HG03135 (cell line): ENCODE measurements at regions not wholly inside any gene's neighbourhood (a gene's known extent, or its start where the extent isn't known, plus 50 kb on each side); places are given as distances from the start of the nearest gene placed in this dataset.
"Not testable (repeated sequence)": the region's sequence is repeated elsewhere in the genome, so short reads cannot be mapped to it uniquely, and the experiment has no call there.

Experiments used
- ATAC-seq: cut with Tn5 transposase; IDR thresholded peaks from one replicate; pipeline ENCODE4 v1.9.1; 2021; ENCODE audit warnings: mild to moderate bottlenecking, moderate library complexity; ENCODE audit not compliant: unreplicated experiment

DNA sequence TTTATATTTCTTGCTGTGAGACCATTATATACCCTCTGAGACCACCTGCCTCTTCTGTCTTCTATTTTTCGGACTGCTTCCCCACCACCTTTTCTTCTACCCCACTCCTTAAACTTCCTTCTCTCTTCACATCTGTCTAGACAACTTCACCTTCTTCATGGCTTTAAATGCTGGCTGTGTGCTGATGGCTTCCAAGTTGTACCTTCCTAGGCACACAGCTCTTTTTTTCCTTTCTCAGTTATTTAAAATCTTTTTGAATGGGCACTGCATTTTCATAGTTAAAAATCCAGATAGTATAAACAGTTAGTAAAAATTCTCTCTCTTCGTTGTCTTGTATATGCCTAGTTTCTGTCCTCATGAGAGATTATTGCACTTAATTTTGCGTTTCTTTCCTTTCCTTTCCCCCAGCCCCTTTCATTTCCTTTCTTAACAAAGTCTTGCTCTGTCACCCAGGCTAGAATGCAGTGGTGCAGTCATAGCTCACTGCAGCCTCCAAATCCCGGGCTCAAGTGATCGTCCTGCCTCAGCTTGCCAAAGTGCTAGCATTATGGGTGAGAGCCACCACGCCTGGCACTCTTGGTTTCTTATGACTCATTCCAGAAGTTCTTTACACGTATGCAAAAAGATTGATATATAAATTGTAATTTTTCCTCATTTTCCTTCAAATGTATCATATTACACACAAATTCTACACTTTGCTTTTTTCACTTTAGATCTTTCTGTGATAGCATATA, 114.3 kb downstream of the NPIPB5 start:
- ATAC-seq = no peak

DNA sequence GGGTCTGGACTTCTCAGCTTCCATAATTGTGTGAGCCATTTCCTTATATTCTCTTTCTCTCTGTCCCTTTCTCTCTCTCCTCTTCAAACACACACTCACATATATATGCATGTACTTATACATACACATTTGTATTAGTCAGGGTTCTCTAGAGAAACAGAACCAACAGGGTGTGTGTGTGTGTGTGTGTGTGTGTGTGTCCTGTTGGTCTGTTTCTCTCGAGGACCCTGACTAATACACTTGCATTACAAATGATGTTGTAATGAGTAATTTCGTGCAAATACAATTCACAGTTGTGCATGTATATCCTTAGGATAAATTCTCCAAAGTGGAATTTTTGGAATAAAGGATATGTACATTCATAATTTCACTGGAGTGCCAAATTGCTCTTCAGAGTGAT, 115.3 kb downstream of the NPIPB5 start:
- ATAC-seq = no peak

DNA sequence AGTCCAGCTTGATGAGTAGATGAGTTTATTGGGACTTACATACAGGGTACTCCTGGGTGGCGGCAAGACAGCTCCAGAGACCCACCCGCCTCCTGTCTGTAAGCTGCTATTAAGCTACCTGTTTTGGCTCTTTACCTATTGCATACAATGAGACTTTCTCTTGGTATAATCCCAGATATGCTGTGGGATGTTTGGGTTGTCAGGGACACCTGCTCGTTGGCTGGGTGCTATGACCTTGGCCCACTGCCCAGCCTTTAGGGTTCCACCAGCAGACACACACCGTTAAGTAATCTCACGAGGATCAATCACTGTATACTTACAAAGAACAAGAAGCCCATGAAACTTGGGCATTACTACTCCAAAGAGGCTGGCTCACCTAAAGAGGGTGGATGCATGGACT, 116.4 kb downstream of the NPIPB5 start:
- ATAC-seq = no peak

DNA sequence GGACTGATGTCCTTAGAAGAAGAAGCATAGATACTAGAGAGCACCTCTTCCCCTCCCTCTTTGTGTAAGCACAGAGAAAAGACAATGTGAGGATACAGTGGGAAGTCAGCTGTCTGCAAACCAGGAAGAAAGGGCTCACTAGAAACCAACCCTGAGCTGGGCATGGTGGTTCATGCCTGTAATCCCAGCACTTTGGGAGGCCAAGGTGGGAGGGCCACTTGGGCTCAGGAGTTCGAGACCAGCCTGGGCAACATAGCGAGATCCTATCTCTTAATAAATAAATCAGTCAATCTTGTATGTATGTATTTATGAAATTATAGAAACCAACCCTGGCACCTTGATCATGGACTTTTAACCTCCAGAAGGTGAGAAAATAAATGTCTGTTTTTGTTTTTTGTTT, 118.3 kb downstream of the NPIPB5 start:
- ATAC-seq = no peak

DNA sequence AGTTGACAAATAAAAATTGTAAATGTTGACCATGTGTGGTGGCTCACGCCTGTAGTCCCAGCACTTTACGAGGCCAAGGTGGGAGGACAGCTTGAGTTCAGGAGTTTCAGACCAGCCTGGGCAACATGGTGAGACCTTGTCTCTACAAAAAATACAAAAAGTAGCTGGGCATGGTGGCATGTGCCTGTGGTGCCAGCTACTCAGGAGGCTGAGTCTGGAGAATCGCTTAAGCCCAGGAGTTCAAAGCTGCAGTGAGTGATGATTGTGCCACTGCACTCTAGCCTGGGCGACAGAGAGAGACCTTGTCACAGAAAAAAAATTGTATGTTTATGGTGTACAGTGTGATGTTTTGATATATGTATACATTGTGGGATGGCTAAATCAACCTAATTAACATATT, 119.6 kb downstream of the NPIPB5 start:
- no peak for ATAC-seq

DNA sequence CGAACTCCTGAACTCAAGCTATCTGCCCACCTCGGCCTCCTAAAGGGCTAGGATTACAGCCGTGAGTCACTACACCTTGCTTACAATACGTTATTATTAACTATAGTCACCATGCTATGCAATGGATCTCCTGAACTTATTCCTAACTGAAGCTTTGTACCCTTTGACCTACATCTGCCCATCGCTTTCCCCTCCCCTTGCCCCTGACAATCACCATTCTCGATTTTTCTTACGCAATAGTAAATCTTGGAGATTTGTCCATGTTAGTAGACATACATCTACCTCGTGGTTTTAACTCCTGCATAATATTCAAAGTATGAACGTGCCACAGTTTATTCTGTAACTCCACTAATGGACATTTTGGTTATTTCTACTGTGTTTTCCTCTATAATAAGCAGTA, 120.6 kb downstream of the NPIPB5 start:
- ATAC-seq = no peak

DNA sequence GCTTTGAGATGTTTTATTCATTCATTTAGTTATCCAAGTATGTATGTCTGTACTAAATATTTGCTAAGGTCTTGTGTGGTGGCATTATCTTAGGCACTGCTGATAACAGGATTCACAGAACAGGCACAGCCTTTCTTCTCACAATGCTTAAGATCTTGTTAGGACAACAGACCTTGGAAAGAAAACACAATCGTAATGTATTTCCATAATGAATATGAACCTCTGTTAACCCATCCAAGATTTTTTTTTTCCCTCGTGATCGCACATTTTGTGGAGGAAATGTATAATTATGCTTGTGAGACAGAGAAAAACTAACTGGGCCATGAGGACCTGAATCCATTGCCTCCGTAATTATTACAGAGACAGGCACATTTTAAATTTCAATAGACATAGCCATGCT, 121.9 kb downstream of the NPIPB5 start:
- ATAC-seq = no peak

DNA sequence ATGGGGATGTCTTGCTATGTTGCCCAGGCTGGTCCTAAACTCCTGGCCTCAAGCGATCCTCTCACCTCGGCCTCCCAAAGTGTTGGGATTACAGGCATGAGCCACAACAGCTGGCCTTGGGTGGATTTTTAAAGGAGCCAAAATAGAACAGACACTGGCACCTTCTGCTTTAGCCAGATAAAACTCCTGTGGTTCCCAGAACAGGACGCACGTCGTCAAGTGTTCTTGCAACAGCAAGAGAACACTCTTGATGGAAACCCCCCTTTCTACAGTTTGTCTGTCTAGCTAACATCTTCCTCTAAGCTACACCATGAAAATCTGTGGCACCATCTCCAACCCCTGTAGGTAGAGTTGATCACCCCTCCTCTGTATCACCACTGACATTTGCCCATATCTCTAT, 122.6 kb downstream of the NPIPB5 start:
- ATAC-seq = no peak

DNA sequence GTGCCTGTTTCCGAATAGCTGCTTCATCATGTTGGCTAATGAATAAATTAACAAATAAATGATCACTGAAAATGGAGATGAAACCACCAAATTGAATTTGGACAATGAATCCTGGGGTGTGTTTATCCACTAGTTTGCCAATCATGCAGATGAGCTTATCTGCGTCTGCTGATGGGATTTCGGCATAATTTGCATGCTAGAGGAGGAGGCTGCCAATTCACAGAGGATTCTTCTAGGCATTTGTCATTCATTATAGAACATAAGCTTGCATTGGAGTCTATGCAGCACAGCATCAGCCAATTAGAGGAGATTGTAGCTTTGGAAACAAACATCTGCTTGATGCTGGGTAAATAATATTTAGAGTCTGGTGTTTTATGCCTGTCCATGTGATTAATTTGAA, 123.1 kb downstream of the NPIPB5 start:
- no peak for ATAC-seq

DNA sequence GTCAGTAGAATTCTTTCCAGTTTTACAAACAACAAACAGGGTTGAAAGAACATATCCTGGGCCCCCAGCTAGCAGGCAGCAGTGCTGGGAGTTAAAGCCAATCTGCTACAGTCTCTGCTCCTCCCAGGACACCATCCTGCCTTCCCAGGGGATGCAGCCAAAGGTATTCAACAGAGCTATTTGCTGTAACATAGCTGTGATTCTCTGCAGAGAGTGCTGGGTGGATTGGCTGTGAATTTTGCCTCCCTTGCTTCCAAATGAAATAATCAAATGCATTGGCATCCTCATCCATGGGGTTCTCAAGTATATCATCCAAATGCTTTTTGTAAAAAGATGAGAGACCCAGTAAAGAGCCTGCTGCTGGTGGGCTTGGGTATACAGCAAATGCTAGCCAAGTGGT, 124.3 kb downstream of the NPIPB5 start:
- ATAC-seq = no peak

DNA sequence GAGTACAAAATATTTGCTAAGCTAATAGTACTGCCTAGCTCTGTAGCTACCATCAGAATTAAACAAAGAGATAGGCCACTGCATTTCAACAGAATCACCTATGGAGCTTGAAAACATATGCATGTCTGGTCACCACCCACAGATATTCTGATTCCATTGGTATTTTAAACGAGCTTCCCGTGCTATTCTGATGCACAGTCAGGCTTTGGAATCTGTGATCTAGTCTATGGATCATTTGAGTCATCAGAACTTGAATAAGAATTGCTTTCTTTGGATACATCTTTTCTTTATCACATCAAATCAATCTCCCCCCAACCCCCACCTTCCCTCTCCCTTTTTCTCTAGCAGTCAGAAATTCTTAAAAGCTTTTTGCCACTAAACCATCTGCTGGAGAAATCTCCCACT, 124.7 kb downstream of the NPIPB5 start:
- no peak for ATAC-seq

DNA sequence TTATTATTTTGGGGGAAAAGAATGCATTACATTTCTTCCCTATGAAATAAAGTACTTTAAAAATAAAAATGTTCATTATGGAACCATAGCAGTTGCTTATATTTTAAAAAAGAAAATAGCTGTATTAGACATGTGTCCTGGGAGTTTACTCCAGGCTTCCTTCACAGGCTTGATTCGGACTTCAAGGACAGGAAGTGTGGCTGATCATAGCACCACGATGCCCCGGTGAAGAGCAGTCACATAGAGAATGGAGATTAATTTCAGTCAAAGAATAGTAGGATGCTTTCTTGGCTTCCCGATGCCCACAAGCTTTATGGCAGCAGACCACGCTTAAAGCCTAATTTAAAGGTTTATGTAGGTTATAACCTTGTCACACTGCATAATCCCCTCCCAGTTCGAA, 125.1 kb downstream of the NPIPB5 start:
- ATAC-seq = no peak

DNA sequence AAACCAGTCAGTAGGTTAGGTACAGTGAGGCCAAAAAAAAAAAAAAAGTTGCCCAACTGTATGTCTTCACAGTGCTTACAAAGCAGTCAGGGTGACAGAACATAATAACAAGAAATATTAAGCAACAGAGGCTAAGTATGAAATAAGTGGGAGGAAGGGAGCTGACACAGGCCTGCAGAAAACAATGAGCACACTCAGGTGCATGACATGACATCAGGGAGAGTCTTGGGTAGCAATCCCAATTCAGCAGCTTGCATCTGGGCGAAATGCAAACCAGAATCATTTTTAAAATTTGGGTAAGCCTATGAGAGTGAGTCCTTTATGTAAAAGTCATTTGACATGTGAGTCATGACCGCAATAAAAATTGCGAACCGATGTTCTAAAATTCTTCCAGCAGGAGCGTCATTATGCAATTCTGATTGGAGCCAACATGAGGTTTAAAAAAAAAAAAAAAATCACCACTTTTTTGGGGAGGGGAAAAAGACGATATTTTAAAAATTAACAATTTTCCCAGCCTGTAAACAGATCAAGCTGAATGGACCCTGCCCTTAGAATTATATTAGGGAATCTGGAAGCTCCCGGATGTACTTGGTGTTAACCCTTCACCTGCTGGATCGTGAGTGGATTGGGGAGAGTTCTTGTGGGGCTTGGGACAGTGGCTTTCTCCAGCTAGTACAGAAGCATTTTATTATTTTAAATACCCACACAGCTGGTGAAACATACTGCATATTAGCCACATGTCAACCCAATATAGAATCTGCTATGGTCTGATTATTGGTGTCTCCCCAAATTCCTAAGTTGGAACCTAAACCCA, 127.9 kb downstream of the NPIPB5 start:
- ATAC-seq = no peak

DNA sequence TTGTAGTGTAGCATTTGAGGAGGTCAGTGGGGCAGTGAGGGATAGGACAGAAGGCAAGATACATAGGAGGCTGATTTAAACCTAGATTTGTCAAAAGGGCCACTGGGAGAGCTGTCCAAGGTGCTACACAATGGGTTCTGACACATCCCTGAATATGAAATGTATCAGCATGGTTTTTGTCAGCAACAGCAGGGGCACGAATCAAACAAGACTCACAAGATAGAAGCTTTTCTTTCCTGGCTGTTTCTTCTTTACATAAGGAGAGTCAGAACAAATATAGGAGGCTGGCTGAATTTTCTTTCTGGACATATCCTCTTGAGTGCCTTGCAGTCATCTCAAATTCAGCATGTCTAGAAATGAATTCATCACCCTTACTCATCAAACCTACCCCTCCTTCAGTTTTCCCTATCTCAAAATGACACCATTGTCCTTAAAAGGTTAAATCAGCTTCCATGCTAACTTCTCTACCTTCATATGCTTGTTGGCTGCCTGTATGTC, 130.5 kb downstream of the NPIPB5 start:
- ATAC-seq = no peak

DNA sequence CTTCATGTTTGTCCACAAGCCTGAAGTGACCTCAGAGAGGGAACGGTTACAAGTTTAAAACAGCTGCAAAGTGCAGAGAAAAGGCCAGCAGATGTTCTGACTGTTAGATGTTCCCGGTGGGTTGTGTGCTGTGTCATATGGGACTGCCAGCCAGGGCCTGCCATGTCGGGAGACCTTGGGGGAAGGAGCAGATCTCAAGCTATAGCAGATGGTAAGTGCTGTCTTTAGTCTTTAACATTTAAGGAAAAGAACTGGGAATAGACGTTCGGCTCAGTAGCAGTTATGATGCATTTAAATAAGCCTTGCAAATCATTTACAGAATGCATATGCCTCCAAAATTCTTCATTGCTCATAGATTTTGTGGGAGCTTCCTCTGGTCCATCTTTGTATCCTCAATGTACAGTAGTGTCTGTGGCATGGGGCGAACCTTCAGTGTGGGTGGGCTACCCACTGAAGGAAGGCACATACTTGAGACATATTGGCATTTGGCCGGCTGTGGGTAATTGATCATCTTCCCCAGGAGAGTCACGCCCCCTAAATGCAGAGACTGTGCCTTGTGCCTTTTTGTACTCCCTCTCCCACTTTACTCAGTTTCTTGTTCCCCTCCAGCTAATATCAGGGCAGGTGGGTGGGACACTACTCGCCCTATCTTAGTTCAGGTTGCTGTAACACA, 131.9 kb downstream of the NPIPB5 start:
- no peak for ATAC-seq

DNA sequence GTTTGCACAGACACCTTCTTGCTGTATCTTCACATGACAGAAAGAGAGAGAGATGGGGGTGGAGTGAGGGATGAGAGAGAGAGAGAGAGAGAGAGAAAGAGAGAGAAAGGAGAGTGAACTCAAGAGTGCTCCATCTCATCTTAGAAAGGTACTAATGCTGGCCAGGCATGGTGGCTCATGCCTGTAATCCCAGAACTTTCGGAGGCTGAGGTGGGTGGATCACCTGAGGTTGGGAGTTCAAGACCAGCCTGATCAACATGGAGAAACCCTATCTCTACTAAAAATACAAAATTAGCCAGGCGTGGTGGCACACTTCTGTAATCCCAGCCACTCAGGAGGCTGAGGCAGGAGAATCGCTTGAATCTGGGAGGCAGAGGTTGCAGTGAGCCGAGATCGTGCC, 132.5 kb downstream of the NPIPB5 start:
- not testable (repeated sequence) for ATAC-seq

DNA sequence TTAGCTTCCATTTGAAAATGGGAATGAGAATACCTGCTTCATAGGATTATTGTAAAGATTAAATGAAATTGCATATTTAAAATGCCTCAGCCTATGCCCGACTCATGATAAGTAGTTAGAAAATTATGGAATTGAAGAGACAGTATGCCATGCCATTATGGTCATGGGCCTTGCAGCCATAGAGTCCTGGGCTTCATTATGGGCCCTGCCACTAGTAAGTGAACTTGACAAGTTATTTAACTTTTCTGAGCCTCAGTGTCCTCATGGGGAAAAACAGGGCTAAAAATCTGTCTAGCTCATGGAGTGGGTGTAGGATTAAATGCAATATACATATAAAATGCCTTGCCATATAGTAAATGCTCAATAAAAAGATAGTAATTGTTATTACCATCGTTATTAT, 133.2 kb downstream of the NPIPB5 start:
- ATAC-seq = no peak

DNA sequence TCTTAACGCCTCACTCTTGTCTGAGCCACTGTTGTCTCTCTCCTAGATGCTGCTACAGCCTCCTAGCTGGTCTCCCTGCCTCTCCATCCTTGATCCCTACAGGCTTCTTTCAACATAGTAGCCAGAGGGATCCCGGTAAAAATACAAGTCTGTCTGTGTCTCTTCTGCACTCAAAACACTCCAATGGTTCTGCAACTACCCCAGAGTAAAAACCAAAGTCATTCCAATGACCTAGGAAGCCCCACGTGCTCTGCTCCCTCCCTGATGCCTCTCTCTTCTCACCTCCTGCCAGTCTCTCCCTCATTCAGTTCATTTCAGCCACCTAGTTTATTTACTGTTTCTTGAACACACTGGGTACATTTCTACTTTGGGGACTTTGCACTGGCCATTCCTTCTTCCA, 135.2 kb downstream of the NPIPB5 start:
- no peak for ATAC-seq

DNA sequence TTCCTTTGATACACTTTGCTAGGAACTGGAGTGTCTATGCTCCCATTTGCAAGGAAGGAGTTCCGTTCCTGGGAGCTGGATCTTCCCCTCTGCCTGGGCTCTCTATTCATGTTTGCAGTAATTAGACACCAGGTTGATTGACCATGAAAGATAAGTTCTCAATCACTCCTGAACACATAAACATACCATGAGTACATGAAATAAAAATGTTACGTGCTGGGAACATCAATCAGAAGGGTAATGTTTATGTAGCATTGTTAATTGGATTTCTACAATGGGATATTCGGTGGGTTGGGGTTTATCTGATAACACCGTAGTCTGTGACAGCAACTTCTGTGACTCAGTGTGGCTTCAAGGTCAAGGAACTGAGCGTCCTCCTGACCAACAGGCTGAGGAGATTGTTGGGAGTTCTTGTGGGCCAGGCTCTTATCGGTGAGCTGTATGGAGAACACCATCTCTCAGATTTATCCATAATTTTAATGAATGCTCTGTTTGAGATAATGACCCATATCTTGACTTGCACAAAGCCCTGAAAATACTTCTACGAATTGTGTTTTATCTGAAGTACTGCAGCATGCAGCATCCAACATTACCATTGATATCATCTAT, 136.4 kb downstream of the NPIPB5 start:
- no peak for ATAC-seq

DNA sequence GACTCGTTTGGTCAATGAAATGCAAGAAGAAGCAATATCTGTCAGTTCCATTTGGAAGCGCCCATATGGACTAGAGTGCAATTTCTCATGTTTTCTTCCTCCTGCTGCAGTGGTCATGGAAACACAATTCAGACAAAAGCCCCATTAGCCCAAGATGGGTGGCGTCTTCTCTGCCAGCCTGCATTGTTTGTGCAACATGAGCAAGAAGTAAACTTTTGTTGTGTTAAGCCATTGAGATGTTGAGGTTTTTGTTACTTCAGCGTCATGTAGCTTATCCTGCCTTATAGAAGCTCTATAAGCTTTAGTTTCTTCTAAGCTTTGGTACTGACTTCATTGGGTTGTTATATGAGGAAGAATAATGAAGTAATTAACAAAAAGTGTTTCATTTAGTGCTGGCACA, 137.4 kb downstream of the NPIPB5 start:
- no peak for ATAC-seq

DNA sequence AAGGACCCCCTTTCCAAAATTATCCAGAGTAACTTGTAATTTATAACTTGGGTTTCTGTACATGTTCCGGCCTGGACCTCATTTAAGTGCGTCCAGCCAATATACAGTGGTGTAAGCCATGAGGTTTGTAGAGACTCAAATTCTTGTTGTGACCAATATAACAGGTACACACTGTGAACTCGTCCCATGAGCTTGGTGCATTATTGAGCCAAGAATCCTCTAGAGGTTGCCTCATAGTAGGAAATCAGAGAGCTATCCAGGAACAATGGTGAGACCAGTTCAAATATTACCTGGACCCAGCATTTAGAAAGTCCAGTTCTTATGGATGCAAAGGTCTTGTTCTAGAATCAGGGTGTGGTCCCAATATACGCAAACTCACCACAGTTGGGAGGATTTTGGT, 138.2 kb downstream of the NPIPB5 start:
- no peak for ATAC-seq
